K562 (cell line): ENCODE measurements at regions not wholly inside any gene's neighbourhood (a gene's known extent, or its start where the extent isn't known, plus 50 kb on each side); places are given as distances from the start of the nearest gene placed in this dataset.

Experiments used
- ATAC-seq: fragments of 200-7000 bp; cut with Tn5 transposase; 3 replicates; pipeline ENCODE4 v1.9.1; 2020; ENCODE audit warnings: moderate library complexity
- BruUV-seq: library from RNA; stranded (reverse); fragments of 400-500 nt; replicated peaks from 2 replicates; lab custom pipeline; 2021; lab: Mats Ljungman, UMichigan
- CTCF ChIA-PET: fragments of 300-600 bp; formaldehyde crosslinking; extraction: SDS; loops from one replicate; lab custom pipeline; 2021; ENCODE audit warnings: low intra/inter-chr PET ratio; lab: Yijun Ruan, JAX
- POLR2A ChIA-PET: fragments of 300-600, 350-650 bp; sonication (Branson Sonifier 250); formaldehyde crosslinking; extraction: SDS; loops from one replicate; lab custom pipeline; 2021; ENCODE audit warnings: antibody characterized with exemption, inconsistent platforms; lab: Yijun Ruan, JAX
- DNase-seq, 4 experiments: peaks; one replicate each; pipeline versions ENCODE4 v3.0.0 to v3.0.0-alpha.2; 2011 to 2018; ENCODE audit warnings: low spot score in 3 of 4, mixed read lengths in 3 of 4; ENCODE audit errors: extremely low read depth in 1 of 4
- FAIRE-seq: peaks from 2 replicates; lab custom pipeline; 2011; peaks lifted over from hg19 to GRCh38; lab: Jason Lieb, UNC
- H2AFZ ChIP-seq: 2 replicates; pipeline ENCODE4 v1.6.0; 2011; ENCODE audit warnings: low read depth, low read length, control low read depth, inconsistent platforms
- H3K27ac ChIP-seq: fragments of 200-600 bp; 3 replicates; pipeline ENCODE4 v1.8.0; 2011; ENCODE audit warnings: low read depth, mild to moderate bottlenecking, control low read depth, inconsistent platforms, low read length, moderate library complexity, mixed read lengths; ENCODE audit errors: extremely low read depth
- H3K27me3 ChIP-seq, 2 experiments: fragments of 300-600 bp in 1 of 2; 2 replicates in 1 of 2; 3 replicates in 1 of 2; pipeline versions ENCODE4 v1.6.0 to v1.8.0; 2011; ENCODE audit warnings: inconsistent platforms in 2 of 2, low read length in 2 of 2, mild to moderate bottlenecking in 1 of 2, mixed read lengths in 1 of 2, moderate library complexity in 1 of 2; ENCODE audit not compliant: control insufficient read depth in 2 of 2, insufficient read depth in 2 of 2
- H3K36me3 ChIP-seq: fragments of 300-600 bp; 3 replicates; pipeline ENCODE4 v1.8.0; 2011; ENCODE audit warnings: mild to moderate bottlenecking, low read length, inconsistent platforms; ENCODE audit not compliant: control insufficient read depth, insufficient read depth
- H3K4me1 ChIP-seq, 2 experiments: fragments of 200-600 bp in 1 of 2; replicated peaks in 1 of 2; 2 replicates in 1 of 2; 3 replicates in 1 of 2; pipeline versions ENCODE4 v1.5.1 to v1.8.0; 2011; ENCODE audit warnings: inconsistent platforms in 2 of 2, low read length in 2 of 2, mild to moderate bottlenecking in 1 of 2, mixed read lengths in 1 of 2, moderate library complexity in 1 of 2; ENCODE audit not compliant: control insufficient read depth in 2 of 2, insufficient read depth in 2 of 2
- H3K4me2 ChIP-seq: 2 replicates; pipeline ENCODE4 v1.6.1; 2011; ENCODE audit warnings: low read length, control low read depth, inconsistent platforms, mixed read lengths; ENCODE audit not compliant: insufficient read depth
- H3K4me3 ChIP-seq: fragments of 200-600 bp; sonication (generic), shearing (Covaris generic); 2 replicates; pipeline ENCODE4 v1.5.1; 2016; ENCODE audit warnings: control low read depth, inconsistent platforms
- H3K79me2 ChIP-seq: fragments of 200-600 bp; 3 replicates; pipeline ENCODE4 v1.8.0; 2011; ENCODE audit warnings: low read length, inconsistent platforms; ENCODE audit not compliant: control insufficient read depth, insufficient read depth
- H3K9ac ChIP-seq, 2 experiments: 2 replicates each; pipeline versions ENCODE4 v1.6.0 to v1.6.1; 2011; ENCODE audit warnings: low read depth in 2 of 2, low read length in 2 of 2, control low read depth in 1 of 2, inconsistent platforms in 1 of 2, mild to moderate bottlenecking in 1 of 2, mixed read lengths in 1 of 2; ENCODE audit not compliant: insufficient read depth in 1 of 2
- H3K9me1 ChIP-seq: one replicate; pipeline ENCODE4 v1.6.0; 2011; ENCODE audit warnings: inconsistent platforms, mild to moderate bottlenecking, low read length, moderate library complexity; ENCODE audit not compliant: control insufficient read depth, insufficient read depth
- H3K9me3 ChIP-seq: replicated peaks from 2 replicates; pipeline ENCODE4 v1.5.1; 2011; ENCODE audit warnings: low read depth, low read length, inconsistent platforms; ENCODE audit not compliant: control insufficient read depth, insufficient read depth
- H4K20me1 ChIP-seq: replicated peaks from 2 replicates; pipeline ENCODE4 v1.6.1; 2011; ENCODE audit warnings: low read length, inconsistent platforms, mixed read lengths; ENCODE audit not compliant: control insufficient read depth, insufficient read depth
- CBFB ChIP-seq: sonication (generic); formaldehyde crosslinking; IDR thresholded peaks from 2 replicates; pipeline ENCODE4 v1.4.0; 2020; ENCODE audit warnings: mild to moderate bottlenecking, missing genetic modification reagents
- CBX5 ChIP-seq: IDR thresholded peaks from 2 replicates; pipeline ENCODE4 v1.6.1; 2014; ENCODE audit warnings: low read depth, borderline replicate concordance
- ELK1 ChIP-seq: sonication (generic); formaldehyde crosslinking; IDR thresholded peaks from 2 replicates; pipeline ENCODE4 v1.8.1; 2022; ENCODE audit warnings: missing genetic modification reagents
- ETS2 ChIP-seq: IDR thresholded peaks from 2 replicates; pipeline ENCODE4 v1.6.1; 2016; ENCODE audit warnings: borderline replicate concordance, missing genetic modification characterization, mild to moderate bottlenecking, moderate library complexity, missing compliant biosample characterization; ENCODE audit not compliant: poor library complexity, severe bottlenecking
- GABPA ChIP-seq: fragments of 200-800 bp; sonication (Bioruptor generic); conservative IDR thresholded peaks from 2 replicates; pipeline ENCODE4 v1.6.1; 2016; ENCODE audit warnings: low read depth, missing genetic modification characterization, missing compliant biosample characterization
- HSF4 ChIP-seq: fragments of 250-450 bp; sonication (Bioruptor Pico); IDR thresholded peaks from 2 replicates; pipeline ENCODE4 v2.1.2; 2022; ENCODE audit warnings: mild to moderate bottlenecking, moderate library complexity, borderline replicate concordance
- KDM1A ChIP-seq, 2 experiments: fragments of 450-650 bp; IDR thresholded peaks; 2 replicates each; pipeline ENCODE4 v1.6.1; 2016; ENCODE audit warnings: mild to moderate bottlenecking in 2 of 2
- POLR2H ChIP-seq: IDR thresholded peaks from 2 replicates; pipeline ENCODE4 v1.6.1; 2016; ENCODE audit warnings: missing genetic modification characterization, low read depth, mild to moderate bottlenecking, control low read depth, missing compliant biosample characterization, moderate library complexity
- STAG1 ChIP-seq: sonication (generic); formaldehyde crosslinking; IDR thresholded peaks from 2 replicates; pipeline ENCODE4 v1.5.0; 2020; ENCODE audit warnings: missing genetic modification reagents, borderline replicate concordance
- TBL1XR1 ChIP-seq, 2 experiments: IDR thresholded peaks; 2 replicates each; pipeline ENCODE4 v1.6.1; 2012; ENCODE audit warnings: improper control_type of control experiment in 2 of 2, low read length in 2 of 2, mild to moderate bottlenecking in 1 of 2
- ZBTB11 ChIP-seq, 3 experiments: fragments of 200-800 bp in 1 of 3; fragments of 250-450 bp in 1 of 3; fragments of 450-650 bp in 1 of 3; sonication (Bioruptor Pico) in 1 of 3; sonication (Bioruptor generic) in 1 of 3; formaldehyde crosslinking in 1 of 3; IDR thresholded peaks; 2 replicates each; pipeline versions ENCODE4 v1.6.1 to v1.8.0; 2016 to 2022; ENCODE audit warnings: mild to moderate bottlenecking in 2 of 3, missing genetic modification characterization in 2 of 3, missing compliant biosample characterization in 1 of 3, moderate library complexity in 1 of 3
- ZNF175 ChIP-seq: fragments of 200-800 bp; sonication (Bioruptor generic); IDR thresholded peaks from 2 replicates; pipeline ENCODE4 v1.6.1; 2016; ENCODE audit warnings: low read depth, mild to moderate bottlenecking, missing genetic modification characterization, missing compliant biosample characterization
- ZNF184 ChIP-seq: sonication (generic); formaldehyde crosslinking; IDR thresholded peaks from 2 replicates; pipeline ENCODE4 v1.5.0; 2020; ENCODE audit warnings: missing genetic modification reagents
- ZNF23 ChIP-seq: fragments of 250-450 bp; sonication (Bioruptor Pico); IDR thresholded peaks from 2 replicates; pipeline ENCODE4 v1.4.0; 2020; ENCODE audit warnings: mild to moderate bottlenecking
- ZNF41 ChIP-seq: fragments of 250-450 bp; sonication (Bioruptor Pico); conservative IDR thresholded peaks from 2 replicates; pipeline ENCODE4 v1.4.0; 2020; ENCODE audit warnings: mild to moderate bottlenecking
- ZNF780A ChIP-seq: fragments of 250-450 bp; sonication (Bioruptor Pico); IDR thresholded peaks from 2 replicates; pipeline ENCODE4 v1.5.0; 2021; ENCODE audit warnings: mild to moderate bottlenecking
- WGBS: fragments of 100-300 bp; shearing (Covaris generic); methylation state at CpG from one replicate; pipeline ENCODE4 v1.1.6; 2016; ENCODE audit warnings: low coverage, mixed read lengths; ENCODE audit not compliant: insufficient coverage; ENCODE audit errors: missing lambda C conversion rate; 5-methylcytosine and 5-hydroxymethylcytosine counted together
- in situ Hi-C: fragments of 300-500 bp; cut with MboI; formaldehyde crosslinking; loops from 4 replicates; pipeline ENCODE4 v1.15.0; 2018; ENCODE audit warnings: inconsistent platforms, mixed read lengths
- intact Hi-C: fragments of 100-400 bp; cut with micrococcal nuclease; formaldehyde crosslinking; loops from 2 replicates; pipeline ENCODE4 v1.14.2; 2022

GRCh38 chr3:144197116-144197515, 225.5 kb downstream of the DIPK2A start (continued):
- TF ChIP-seq CBX5 (no peak), ZNF184 (no peak), ZNF23 (CRISPR knock-in tag) (no peak), ZNF41 (no peak), CBFB (CRISPR knock-in tag) (no peak)

GRCh38 chr3:144197582-144197981, 226.0 kb downstream of the DIPK2A start:
- WGBS, result 0% methylated on average over 1 of the region's 1 CpG
- CTCF ChIA-PET, result no interaction called here
- Histone ChIP-seq H3K4me1 (no peaks in the 10 kb centered on the region), H3K9ac (no peak overlapping the region), H3K79me2 (no peaks in the 10 kb centered on the region), H3K4me3 (no peak overlapping the region), H4K20me1 (no peaks in the 10 kb centered on the region), H3K36me3 (no peaks in the 10 kb centered on the region), H3K9me3 (no peaks in the 10 kb centered on the region), H3K27ac (no peak overlapping the region), H3K4me2 (no peak overlapping the region), H3K9me1 (no peaks in the 10 kb centered on the region), H2AFZ (no peak overlapping the region), H3K27me3 (no peaks in the 10 kb centered on the region)
- in situ Hi-C loops, result no loop called here
- BruUV-seq, result no TSS peak
- DNase-seq (no peak), ATAC-seq (no peak), FAIRE-seq (no peak)
- intact Hi-C loops, result no loop called here
- POLR2A ChIA-PET, result no interaction called here
- TF ChIP-seq POLR2H (tag) (no peak), ZNF175 (CRISPR knock-in tag) (no peak), ZNF780A (CRISPR knock-in tag) (no peak), GABPA (no peak), KDM1A (IDR thresholded peaks at IDR 0.05) (no peak), ELK1 (CRISPR knock-in tag) (no peak), ETS2 (tag) (no peak), TBL1XR1 (IDR thresholded peaks at IDR 0.05; ENCODE audit: low read length in 2 of 2) (no peak), HSF4 (CRISPR knock-in tag) (no peak), ZBTB11 (CRISPR knock-in tag; IDR thresholded peaks at IDR 0.05) (no peak), STAG1 (CRISPR knock-in tag) (no peak)
